Hepatocyte (in vitro differentiated cells): ENCODE measurements at regions not wholly inside any gene's neighbourhood (a gene's known extent, or its start where the extent isn't known, plus 50 kb on each side); places are given as distances from the start of the nearest gene placed in this dataset.

Experiments used
- DNase-seq: peaks from one replicate; pipeline ENCODE4 v3.0.0-alpha.2; 2016; ENCODE audit warnings: low spot score
- H2AFZ ChIP-seq: fragments of 200-600 bp; sonication (generic); 2 replicates; pipeline ENCODE4 v1.6.0; 2016; ENCODE audit warnings: antibody characterized with exemption, mild to moderate bottlenecking
- H3K27ac ChIP-seq: fragments of 200-600 bp; sonication (generic); 2 replicates; pipeline ENCODE4 v1.5.1; 2016; ENCODE audit warnings: mild to moderate bottlenecking
- H3K27me3 ChIP-seq: fragments of 200-600 bp; sonication (generic); 2 replicates; pipeline ENCODE4 v1.6.1; 2016
- H3K36me3 ChIP-seq: fragments of 200-600 bp; sonication (generic); replicated peaks from 2 replicates; pipeline ENCODE4 v1.5.1; 2016; ENCODE audit warnings: low read depth; ENCODE audit not compliant: insufficient read depth
- H3K4me1 ChIP-seq: fragments of 200-600 bp; sonication (generic); 2 replicates; pipeline ENCODE4 v1.5.1; 2016; ENCODE audit warnings: mild to moderate bottlenecking, moderate library complexity; ENCODE audit not compliant: insufficient read depth
- H3K4me2 ChIP-seq: fragments of 200-600 bp; sonication (generic); 2 replicates; pipeline ENCODE4 v1.6.0; 2016
- H3K4me3 ChIP-seq: fragments of 200-600 bp; sonication (generic); 2 replicates; pipeline ENCODE4 v1.5.1; 2016; ENCODE audit warnings: mild to moderate bottlenecking
- H3K79me2 ChIP-seq: fragments of 200-600 bp; sonication (generic); 2 replicates; pipeline ENCODE4 v1.6.0; 2017; ENCODE audit warnings: mild to moderate bottlenecking
- H3K9me2 ChIP-seq: fragments of 200-600 bp; sonication (generic); replicated peaks from 2 replicates; pipeline ENCODE4 v1.6.0; 2017; ENCODE audit warnings: mild to moderate bottlenecking; ENCODE audit not compliant: insufficient read depth
- H3K9me3 ChIP-seq: fragments of 200-600 bp; sonication (generic); 2 replicates; pipeline ENCODE4 v1.5.1; 2016; ENCODE audit warnings: low read depth, mild to moderate bottlenecking
- H4K20me1 ChIP-seq: fragments of 200-600 bp; sonication (generic); 2 replicates; pipeline ENCODE4 v1.6.0; 2016; ENCODE audit warnings: mild to moderate bottlenecking; ENCODE audit not compliant: insufficient read depth, poor library complexity, severe bottlenecking
- EZH2 ChIP-seq: fragments of 200-600 bp; sonication (generic); IDR thresholded peaks from 2 replicates; pipeline ENCODE4 v1.6.1; 2016; ENCODE audit warnings: antibody characterized with exemption, mild to moderate bottlenecking, borderline replicate concordance
- EZH2phosphoT487 ChIP-seq: fragments of 200-600 bp; sonication (generic); IDR thresholded peaks from one replicate; pipeline ENCODE4 v1.6.1; 2018; ENCODE audit warnings: antibody characterized with exemption, mild to moderate bottlenecking, low read depth, moderate library complexity; ENCODE audit not compliant: unreplicated experiment, severe bottlenecking
- WGBS: methylation state at CpG from one replicate; pipeline ENCODE4 v1.1.6; 2016; ENCODE audit warnings: low lambda C conversion rate; ENCODE audit errors: missing lambda C conversion rate; 5-methylcytosine and 5-hydroxymethylcytosine counted together
- TF ChIP-seq, protein P1 (sequence below): fragments of 200-600 bp; sonication (generic); IDR thresholded peaks from 2 replicates; pipeline ENCODE4 v1.5.1; 2016; ENCODE audit warnings: antibody characterized with exemption, mild to moderate bottlenecking; ENCODE audit not compliant: poor library complexity

DNA sequence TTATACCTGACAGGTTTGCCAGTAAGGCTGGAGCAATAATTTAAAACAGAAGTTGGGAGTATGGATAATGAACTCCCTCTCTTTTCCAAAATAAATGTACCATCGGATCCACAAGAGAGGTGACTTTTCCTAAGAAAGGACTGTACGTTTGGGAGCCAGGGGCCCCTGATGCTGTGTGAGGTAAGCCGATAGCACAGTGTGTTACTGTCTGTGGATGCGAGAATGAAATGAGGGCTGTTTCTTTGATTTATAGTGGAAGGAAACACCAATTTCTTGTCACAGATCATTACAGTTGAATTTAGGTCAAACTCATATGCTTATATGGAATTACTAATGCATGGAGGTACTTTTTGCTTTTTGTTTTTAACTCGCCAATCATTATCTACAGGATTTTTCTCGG lies 147.7 kb downstream of the ZNF664 start:
- TF ChIP-seq EZH2phosphoT487 (no peak), EZH2 (no peak)
- TF ChIP-seq, protein P1, sequence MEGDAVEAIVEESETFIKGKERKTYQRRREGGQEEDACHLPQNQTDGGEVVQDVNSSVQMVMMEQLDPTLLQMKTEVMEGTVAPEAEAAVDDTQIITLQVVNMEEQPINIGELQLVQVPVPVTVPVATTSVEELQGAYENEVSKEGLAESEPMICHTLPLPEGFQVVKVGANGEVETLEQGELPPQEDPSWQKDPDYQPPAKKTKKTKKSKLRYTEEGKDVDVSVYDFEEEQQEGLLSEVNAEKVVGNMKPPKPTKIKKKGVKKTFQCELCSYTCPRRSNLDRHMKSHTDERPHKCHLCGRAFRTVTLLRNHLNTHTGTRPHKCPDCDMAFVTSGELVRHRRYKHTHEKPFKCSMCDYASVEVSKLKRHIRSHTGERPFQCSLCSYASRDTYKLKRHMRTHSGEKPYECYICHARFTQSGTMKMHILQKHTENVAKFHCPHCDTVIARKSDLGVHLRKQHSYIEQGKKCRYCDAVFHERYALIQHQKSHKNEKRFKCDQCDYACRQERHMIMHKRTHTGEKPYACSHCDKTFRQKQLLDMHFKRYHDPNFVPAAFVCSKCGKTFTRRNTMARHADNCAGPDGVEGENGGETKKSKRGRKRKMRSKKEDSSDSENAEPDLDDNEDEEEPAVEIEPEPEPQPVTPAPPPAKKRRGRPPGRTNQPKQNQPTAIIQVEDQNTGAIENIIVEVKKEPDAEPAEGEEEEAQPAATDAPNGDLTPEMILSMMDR = no peak
- no peaks in the 10 kb centered on the region for H4K20me1 ChIP-seq
- no peaks in the 10 kb centered on the region for H3K9me3 ChIP-seq
- H3K4me3 ChIP-seq = no peak overlapping the region
- no peak overlapping the region for H3K4me2 ChIP-seq
- no peaks in the 10 kb centered on the region for H3K36me3 ChIP-seq
- no peaks in the 10 kb centered on the region for H3K27me3 ChIP-seq
- no peaks in the 10 kb centered on the region for H3K4me1 ChIP-seq
- H3K9me2 ChIP-seq = no peaks in the 10 kb centered on the region
- H3K79me2 ChIP-seq = no peaks in the 10 kb centered on the region
- H2AFZ ChIP-seq = no peak overlapping the region
- no peak overlapping the region for H3K27ac ChIP-seq
- 70% methylated on average over 6 of the region's 6 CpGs for WGBS
- DNase-seq = no peak

DNA sequence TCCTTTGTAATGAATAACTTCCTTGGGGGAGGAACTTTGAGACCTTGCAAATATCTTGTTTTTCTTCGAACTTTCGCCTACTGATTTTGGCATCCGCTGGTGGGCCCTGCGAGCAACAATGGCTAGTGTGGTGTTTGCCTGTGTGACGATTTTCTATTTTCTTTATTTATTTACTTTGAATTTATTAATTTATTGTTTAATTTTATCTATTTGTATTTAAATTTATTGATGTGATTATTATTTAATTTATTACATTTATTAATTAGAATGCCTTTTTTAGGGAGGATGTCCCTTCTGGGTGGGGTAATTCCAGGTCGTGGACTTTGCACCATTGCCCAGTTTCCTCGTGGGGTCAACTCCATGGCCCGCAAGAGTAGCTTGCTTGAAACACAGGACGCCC lies 149.7 kb downstream of the ZNF664 start:
- Histone ChIP-seq H3K4me1 (no peaks in the 10 kb centered on the region), H2AFZ (no peak overlapping the region), H3K79me2 (no peaks in the 10 kb centered on the region), H3K9me2 (no peaks in the 10 kb centered on the region), H3K9me3 (no peaks in the 10 kb centered on the region), H4K20me1 (no peaks in the 10 kb centered on the region), H3K4me2 (no peak overlapping the region), H3K27me3 (no peaks in the 10 kb centered on the region), H3K27ac (no peak overlapping the region), H3K36me3 (no peaks in the 10 kb centered on the region), H3K4me3 (no peak overlapping the region)
- DNase-seq = no peak
- 90% methylated on average over 9 of the region's 9 CpGs for WGBS
- TF ChIP-seq EZH2phosphoT487 = no peak
- TF ChIP-seq, protein P1 = no peak
- no peak for TF ChIP-seq EZH2

DNA sequence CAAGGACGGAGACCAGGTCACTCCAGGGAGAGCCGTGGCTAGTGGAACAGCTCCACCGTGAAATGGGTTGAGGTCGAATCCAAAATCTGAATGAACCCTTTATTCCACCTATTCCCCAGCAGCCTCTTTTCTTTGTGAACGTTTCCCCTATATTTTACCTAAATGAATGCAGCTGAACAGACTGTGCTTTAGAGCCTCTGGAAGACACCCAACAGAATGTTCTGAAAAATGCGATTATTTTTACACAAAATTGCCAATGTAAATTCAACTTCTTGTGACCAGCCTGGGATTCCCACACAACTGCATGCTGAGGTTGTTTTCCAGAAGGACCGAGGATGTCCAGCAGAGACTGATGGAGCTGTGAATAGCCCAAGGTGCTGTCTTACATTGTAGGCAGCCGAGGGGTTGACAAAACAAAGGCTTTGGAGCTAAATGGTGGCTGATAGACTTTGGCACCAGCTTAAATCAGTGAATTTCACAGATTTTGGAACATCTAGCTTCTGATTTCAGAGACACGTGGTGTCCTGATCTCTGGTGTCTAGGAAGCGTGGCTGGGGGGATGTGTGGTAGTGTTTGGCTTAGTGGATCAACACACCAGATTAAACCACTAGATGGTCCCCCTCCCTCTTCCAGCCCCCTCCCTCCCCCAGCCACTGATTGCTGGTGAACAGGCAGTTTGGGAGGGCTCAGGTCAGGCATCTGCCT lies 150.4 kb downstream of the ZNF664 start:
- Histone ChIP-seq H3K4me1 (no peaks in the 10 kb centered on the region), H3K4me2 (no peak overlapping the region), H3K9me3 (no peaks in the 10 kb centered on the region), H3K9me2 (no peaks in the 10 kb centered on the region), H4K20me1 (no peaks in the 10 kb centered on the region), H3K79me2 (no peaks in the 10 kb centered on the region), H2AFZ (no peak overlapping the region), H3K4me3 (no peak overlapping the region), H3K36me3 (no peaks in the 10 kb centered on the region), H3K27me3 (no peaks in the 10 kb centered on the region), H3K27ac (no peak overlapping the region)
- 76% methylated on average over 10 of the region's 10 CpGs for WGBS
- no peak for DNase-seq
- TF ChIP-seq EZH2 = no peak
- TF ChIP-seq EZH2phosphoT487 = no peak
- TF ChIP-seq, protein P1 = no peak
